ENCODE measurements at regions not wholly inside any gene's neighbourhood (a gene's known extent, or its start where the extent isn't known, plus 50 kb on each side); places are given as distances from the start of the nearest gene placed in this dataset.

- H3K4me3 ChIP-seq (ENCODE audit: low read depth, low read length), result no peak overlapping the region
- no peaks in the 10 kb centered on the region for H3K36me3 ChIP-seq (ENCODE audit: control insufficient read depth, insufficient read depth, low read length)
- no peak for TF ChIP-seq CTCF (IDR thresholded peaks at IDR 0.05; ENCODE audit: insufficient read depth, low read length, severe bottlenecking)
- no peak for FAIRE-seq
- no peaks in the 10 kb centered on the region for H3K27me3 ChIP-seq (ENCODE audit: control insufficient read depth, insufficient read depth, low read length)
- DNase-seq (ENCODE audit: low read depth), result no peak
Observed at GRCh38 chr3:74436184-74436583, 178.3 kb downstream of the CNTN3 start.

GRCh38 chr3:74435631-74436030 is 178.8 kb downstream of the CNTN3 start:
- FAIRE-seq, result no peak

GRCh38 chr3:74434406-74434805 is 180.1 kb downstream of the CNTN3 start:
- Histone ChIP-seq H3K36me3 (ENCODE audit: control insufficient read depth, insufficient read depth, low read length) (no peaks in the 10 kb centered on the region), H3K27me3 (ENCODE audit: control insufficient read depth, insufficient read depth, low read length) (no peaks in the 10 kb centered on the region), H3K4me3 (ENCODE audit: low read depth, low read length) (no peak overlapping the region)
- no peak for FAIRE-seq
- DNase-seq (ENCODE audit: low read depth), result no peak
- TF ChIP-seq CTCF (IDR thresholded peaks at IDR 0.05; ENCODE audit: insufficient read depth, low read length, severe bottlenecking), result no peak

More at GRCh38 chr3:74435631-74436030, 178.8 kb downstream of the CNTN3 start:
- no peak for TF ChIP-seq CTCF (IDR thresholded peaks at IDR 0.05; ENCODE audit: insufficient read depth, low read length, severe bottlenecking)
- H3K27me3 ChIP-seq (ENCODE audit: control insufficient read depth, insufficient read depth, low read length), result no peaks in the 10 kb centered on the region
- H3K36me3 ChIP-seq (ENCODE audit: control insufficient read depth, insufficient read depth, low read length), result no peaks in the 10 kb centered on the region
- no peak overlapping the region for H3K4me3 ChIP-seq (ENCODE audit: low read depth, low read length)
- DNase-seq (ENCODE audit: low read depth), result no peak

- Histone ChIP-seq H3K4me3 (ENCODE audit: low read depth, low read length) (no peak overlapping the region), H3K36me3 (ENCODE audit: control insufficient read depth, insufficient read depth, low read length) (no peaks in the 10 kb centered on the region), H3K27me3 (ENCODE audit: control insufficient read depth, insufficient read depth, low read length) (no peaks in the 10 kb centered on the region)
- no peak for FAIRE-seq
- no peak for TF ChIP-seq CTCF (IDR thresholded peaks at IDR 0.05; ENCODE audit: insufficient read depth, low read length, severe bottlenecking)
- peak; percentile 53 for DNase-seq (ENCODE audit: low read depth)
Observed at GRCh38 chr3:74426571-74426970, 187.9 kb downstream of the CNTN3 start.

- H3K36me3 ChIP-seq (ENCODE audit: control insufficient read depth, insufficient read depth, low read length), result no peaks in the 10 kb centered on the region
- no peak for DNase-seq (ENCODE audit: low read depth)
- FAIRE-seq, result no peak
- H3K4me3 ChIP-seq (ENCODE audit: low read depth, low read length), result no peak overlapping the region
- TF ChIP-seq CTCF (IDR thresholded peaks at IDR 0.05; ENCODE audit: insufficient read depth, low read length, severe bottlenecking), result no peak
- H3K27me3 ChIP-seq (ENCODE audit: control insufficient read depth, insufficient read depth, low read length), result no peaks in the 10 kb centered on the region
Observed at GRCh38 chr3:74423867-74424266, 190.6 kb downstream of the CNTN3 start.

- Histone ChIP-seq H3K27me3 (ENCODE audit: control insufficient read depth, insufficient read depth, low read length) (no peaks in the 10 kb centered on the region), H3K4me3 (ENCODE audit: low read depth, low read length) (no peak overlapping the region), H3K36me3 (ENCODE audit: control insufficient read depth, insufficient read depth, low read length) (no peaks in the 10 kb centered on the region)
- FAIRE-seq, result no peak
- DNase-seq (ENCODE audit: low read depth), result no peak
- TF ChIP-seq CTCF (IDR thresholded peaks at IDR 0.05; ENCODE audit: insufficient read depth, low read length, severe bottlenecking), result no peak
Observed at GRCh38 chr3:74420538-74421124, 193.8 kb downstream of the CNTN3 start.
